ENCODE measurements at regions not wholly inside any gene's neighbourhood (a gene's known extent, or its start where the extent isn't known, plus 50 kb on each side); places are given as distances from the start of the nearest gene placed in this dataset.

DNA sequence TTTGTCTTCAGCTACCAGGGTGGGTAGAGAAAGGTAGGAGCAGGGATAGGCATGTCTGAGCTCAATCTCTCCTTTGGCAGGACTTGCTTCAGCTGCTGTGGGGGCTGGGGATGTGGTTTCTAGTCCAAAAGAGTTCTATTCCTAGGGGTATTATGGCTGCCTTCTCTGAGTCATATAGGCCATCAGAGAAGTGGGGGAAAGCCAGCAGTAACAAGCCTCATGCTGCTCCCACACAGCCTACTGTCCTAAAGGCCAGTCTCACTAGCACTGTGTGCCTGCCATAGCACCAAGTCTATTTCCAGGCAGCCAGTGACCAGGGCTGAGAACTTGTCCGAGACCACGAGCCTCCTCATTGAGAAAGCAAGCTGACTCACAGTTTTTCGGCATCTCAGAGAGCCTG is 270.6 kb downstream of the DCAF12L2 start:
- H3K36me3 ChIP-seq: no peaks in the 10 kb centered on the region
- no peak overlapping the region for H3K27ac ChIP-seq
- no peaks in the 10 kb centered on the region for H3K27me3 ChIP-seq
- H3K9me3 ChIP-seq: no peaks in the 10 kb centered on the region
- no peaks in the 10 kb centered on the region for H3K4me1 ChIP-seq
- no peak overlapping the region for H3K4me3 ChIP-seq
- no peak for TF ChIP-seq EP300 (IDR thresholded peaks at IDR 0.05)
- WGBS, 2 donors (ENCODE audit: low coverage in 1 of 2): 75% methylated on average over 3 of the region's 3 CpGs; no CpG with 5 or more reads in 1 of the 2 donors
- ATAC-seq: no peak

DNA sequence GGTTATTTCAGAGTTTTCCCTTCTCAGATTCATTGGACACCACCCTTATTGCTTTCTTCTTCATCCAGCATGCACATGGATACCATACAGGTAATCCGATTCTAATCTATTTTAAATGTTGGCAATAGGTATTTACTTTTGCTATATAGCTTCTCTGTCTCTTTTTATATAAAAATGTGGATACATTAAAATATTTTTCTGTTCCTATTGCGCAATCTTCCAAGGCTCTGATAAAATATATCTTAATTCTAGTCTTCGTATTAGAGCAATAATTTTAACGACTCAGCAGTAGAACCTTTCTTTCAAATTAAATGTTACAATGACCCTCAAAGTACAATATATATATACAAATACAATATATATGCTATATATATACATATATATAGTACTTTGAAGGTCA is 239.8 kb downstream of the DCAF12L2 start:
- TF ChIP-seq, protein P1, sequence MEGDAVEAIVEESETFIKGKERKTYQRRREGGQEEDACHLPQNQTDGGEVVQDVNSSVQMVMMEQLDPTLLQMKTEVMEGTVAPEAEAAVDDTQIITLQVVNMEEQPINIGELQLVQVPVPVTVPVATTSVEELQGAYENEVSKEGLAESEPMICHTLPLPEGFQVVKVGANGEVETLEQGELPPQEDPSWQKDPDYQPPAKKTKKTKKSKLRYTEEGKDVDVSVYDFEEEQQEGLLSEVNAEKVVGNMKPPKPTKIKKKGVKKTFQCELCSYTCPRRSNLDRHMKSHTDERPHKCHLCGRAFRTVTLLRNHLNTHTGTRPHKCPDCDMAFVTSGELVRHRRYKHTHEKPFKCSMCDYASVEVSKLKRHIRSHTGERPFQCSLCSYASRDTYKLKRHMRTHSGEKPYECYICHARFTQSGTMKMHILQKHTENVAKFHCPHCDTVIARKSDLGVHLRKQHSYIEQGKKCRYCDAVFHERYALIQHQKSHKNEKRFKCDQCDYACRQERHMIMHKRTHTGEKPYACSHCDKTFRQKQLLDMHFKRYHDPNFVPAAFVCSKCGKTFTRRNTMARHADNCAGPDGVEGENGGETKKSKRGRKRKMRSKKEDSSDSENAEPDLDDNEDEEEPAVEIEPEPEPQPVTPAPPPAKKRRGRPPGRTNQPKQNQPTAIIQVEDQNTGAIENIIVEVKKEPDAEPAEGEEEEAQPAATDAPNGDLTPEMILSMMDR (IDR thresholded peaks at IDR 0.05): no peak
- TF ChIP-seq POLR2A (IDR thresholded peaks at IDR 0.05) (no peak), POLR2AphosphoS5 (IDR thresholded peaks at IDR 0.05) (no peak), EP300 (IDR thresholded peaks at IDR 0.05) (no peak)
- no peak for ATAC-seq
- no peaks in the 10 kb centered on the region for H3K4me1 ChIP-seq
- H3K27me3 ChIP-seq: no peaks in the 10 kb centered on the region
- no peaks in the 10 kb centered on the region for H3K36me3 ChIP-seq
- WGBS, 2 donors (ENCODE audit: low coverage in 1 of 2): 89 to 90% methylated on average over 4 of the region's 4 CpGs
- no peaks in the 10 kb centered on the region for H3K9me3 ChIP-seq
- no peak overlapping the region for H3K27ac ChIP-seq
- H3K4me3 ChIP-seq: no peak overlapping the region

DNA sequence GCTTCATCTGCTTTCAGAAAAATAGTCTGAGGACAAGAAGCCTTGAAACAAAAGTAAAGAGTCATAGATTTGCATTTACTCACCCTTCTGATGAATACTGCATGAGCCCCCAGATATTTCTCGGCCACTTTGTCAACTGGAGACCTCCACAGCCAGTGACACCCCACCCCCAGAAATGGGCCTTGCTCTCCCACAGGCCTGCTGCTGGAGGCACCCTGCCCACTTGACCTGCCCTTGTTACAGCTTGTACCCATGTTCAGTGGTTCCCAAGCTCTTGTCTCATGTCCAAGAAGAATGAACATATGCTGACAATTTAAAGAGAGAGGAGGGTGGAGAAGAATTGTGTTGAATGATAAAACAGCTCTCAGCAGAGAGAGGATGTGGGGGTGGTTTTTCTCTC is 225.1 kb downstream of the DCAF12L2 start:
- no peak overlapping the region for H3K4me3 ChIP-seq
- 80% methylated on average over 1 of the region's 1 CpG; no CpG with 5 or more reads in 1 of the 2 donors for WGBS, 2 donors (ENCODE audit: low coverage in 1 of 2)
- no peak for ATAC-seq
- H3K4me1 ChIP-seq: no peaks in the 10 kb centered on the region
- no peaks in the 10 kb centered on the region for H3K27me3 ChIP-seq
- H3K27ac ChIP-seq: no peak overlapping the region
- no peaks in the 10 kb centered on the region for H3K9me3 ChIP-seq
- TF ChIP-seq, protein P1 (IDR thresholded peaks at IDR 0.05): no peak
- TF ChIP-seq POLR2AphosphoS5 (IDR thresholded peaks at IDR 0.05) (no peak), EP300 (IDR thresholded peaks at IDR 0.05) (no peak), POLR2A (IDR thresholded peaks at IDR 0.05) (no peak)
- no peaks in the 10 kb centered on the region for H3K36me3 ChIP-seq

DNA sequence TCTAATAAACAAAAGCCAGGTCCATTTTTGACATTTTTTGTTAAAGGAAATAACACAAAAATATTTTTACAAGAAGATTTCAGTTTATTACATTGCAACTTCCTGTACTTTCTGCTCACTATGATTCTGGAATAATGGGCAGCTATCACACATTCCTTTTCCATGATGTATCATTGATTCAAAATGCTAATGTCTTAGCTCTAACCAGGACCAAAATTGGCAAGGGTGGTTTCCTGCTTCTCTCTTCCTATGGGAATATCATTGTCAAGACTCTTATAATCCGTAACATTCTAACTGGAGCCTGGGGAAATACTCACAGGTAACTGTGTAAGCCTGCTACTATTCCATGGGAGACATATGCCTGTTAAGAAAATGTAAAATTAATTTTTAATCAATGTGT is 218.6 kb downstream of the DCAF12L2 start:
- Histone ChIP-seq H3K9me3 (no peaks in the 10 kb centered on the region), H3K27ac (no peak overlapping the region), H3K27me3 (no peaks in the 10 kb centered on the region), H3K4me3 (no peak overlapping the region), H3K4me1 (no peaks in the 10 kb centered on the region), H3K36me3 (no peaks in the 10 kb centered on the region)
- TF ChIP-seq, protein P1 (IDR thresholded peaks at IDR 0.05): no peak
- TF ChIP-seq POLR2A (IDR thresholded peaks at IDR 0.05): no peak
- TF ChIP-seq EP300 (IDR thresholded peaks at IDR 0.05): no peak
- no peak for TF ChIP-seq POLR2AphosphoS5 (IDR thresholded peaks at IDR 0.05)
- ATAC-seq: no peak
- 25 to 80% methylated on average over 1 of the region's 1 CpG for whole genome bisulfite sequencing, 2 donors (ENCODE audit: low coverage in 1 of 2)

DNA sequence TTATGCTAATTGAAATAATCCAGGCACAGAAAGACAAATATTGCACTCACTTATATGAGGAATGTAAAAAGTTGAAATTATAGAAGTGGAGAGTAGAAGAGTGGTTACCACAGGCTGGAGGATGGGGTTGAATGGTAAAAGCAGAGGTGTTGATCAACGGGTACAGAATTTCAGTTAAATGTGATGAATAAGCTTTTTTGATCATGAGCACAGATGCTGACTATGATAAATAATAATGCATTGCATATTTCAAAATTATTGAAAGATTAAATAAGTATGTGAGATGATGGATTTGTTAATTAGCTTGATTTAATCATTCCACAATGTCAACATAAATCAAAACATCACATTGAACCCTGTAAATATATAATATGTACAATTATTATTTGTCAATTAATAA is 213.1 kb downstream of the DCAF12L2 start:
- H3K27me3 ChIP-seq: no peaks in the 10 kb centered on the region
- TF ChIP-seq POLR2AphosphoS5 (IDR thresholded peaks at IDR 0.05) (no peak), POLR2A (IDR thresholded peaks at IDR 0.05) (no peak), EP300 (IDR thresholded peaks at IDR 0.05) (no peak)
- no peaks in the 10 kb centered on the region for H3K36me3 ChIP-seq
- no peak overlapping the region for H3K27ac ChIP-seq
- H3K4me1 ChIP-seq: no peaks in the 10 kb centered on the region
- no peak for ATAC-seq
- no peak overlapping the region for H3K4me3 ChIP-seq
- 57 to 79% methylated on average over 1 of the region's 1 CpG for WGBS, 2 donors (ENCODE audit: low coverage in 1 of 2)
- no peaks in the 10 kb centered on the region for H3K9me3 ChIP-seq

DNA sequence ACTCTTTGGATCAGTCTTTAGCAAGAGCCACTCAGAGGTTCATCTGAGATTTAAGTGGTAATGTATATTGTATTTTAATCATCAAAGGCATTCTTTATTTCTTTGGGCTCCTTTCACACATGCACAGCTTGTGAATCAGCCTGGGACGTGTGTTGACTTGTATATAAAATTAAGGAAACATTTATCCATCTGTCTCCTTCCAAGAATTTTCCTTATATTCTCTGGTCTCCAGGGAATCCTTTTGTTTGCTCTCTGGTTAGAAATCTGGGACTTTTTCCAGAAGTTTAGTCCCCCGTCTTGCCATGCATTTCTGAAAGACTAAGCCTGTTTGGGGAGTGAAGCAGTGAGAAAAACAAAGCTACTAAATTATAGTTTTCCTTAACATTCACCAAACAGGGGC is 212.3 kb downstream of the DCAF12L2 start:
- no peak for ATAC-seq
- H3K4me3 ChIP-seq: no peak overlapping the region
- 0 to 4% methylated on average over 1 to 2 of the region's 2 CpGs for WGBS, 2 donors (ENCODE audit: low coverage in 1 of 2)
- no peaks in the 10 kb centered on the region for H3K36me3 ChIP-seq
- no peaks in the 10 kb centered on the region for H3K27me3 ChIP-seq
- H3K27ac ChIP-seq: no peak overlapping the region
- H3K4me1 ChIP-seq: no peaks in the 10 kb centered on the region
- no peaks in the 10 kb centered on the region for H3K9me3 ChIP-seq
- no peak for TF ChIP-seq POLR2A (IDR thresholded peaks at IDR 0.05)
- TF ChIP-seq, protein P1 (IDR thresholded peaks at IDR 0.05): no peak
- TF ChIP-seq EP300 (IDR thresholded peaks at IDR 0.05): no peak
- no peak for TF ChIP-seq POLR2AphosphoS5 (IDR thresholded peaks at IDR 0.05)

Measured in gastroesophageal sphincter (tissue), 4 donors.